Loucy (cell line): ENCODE measurements at regions not wholly inside any gene's neighbourhood (a gene's known extent, or its start where the extent isn't known, plus 50 kb on each side); places are given as distances from the start of the nearest gene placed in this dataset.

ENCODE experiments used
- CTCF ChIP-seq: fragments of 200-600 bp; sonication (generic); conservative IDR thresholded peaks from 2 replicates; pipeline ENCODE4 v1.5.1; 2014; ENCODE audit warnings: mild to moderate bottlenecking, antibody characterized with exemption, low read length
- EZH2phosphoT487 ChIP-seq: fragments of 200-600 bp; IDR thresholded peaks from 2 replicates; pipeline ENCODE4 v1.6.1; 2018; ENCODE audit warnings: antibody characterized with exemption, mild to moderate bottlenecking, moderate library complexity, borderline replicate concordance

- TF ChIP-seq EZH2phosphoT487: no peak
- no peak for TF ChIP-seq CTCF
Measured at GRCh38 chr6:133788556-133788955, 100.4 kb upstream of the TCF21 start.
